Ectodermal cell (in vitro differentiated cells): ENCODE measurements at regions not wholly inside any gene's neighbourhood (a gene's known extent, or its start where the extent isn't known, plus 50 kb on each side); places are given as distances from the start of the nearest gene placed in this dataset.

Experiments used
- H3K27ac ChIP-seq: 2 replicates; pipeline ENCODE4 v1.7.0; 2013; ENCODE audit warnings: mild to moderate bottlenecking, low read depth, low read length; ENCODE audit not compliant: insufficient read depth, poor library complexity, severe bottlenecking
- H3K27me3 ChIP-seq: 2 replicates; pipeline ENCODE4 v1.7.0; 2013; ENCODE audit warnings: mild to moderate bottlenecking, low read length; ENCODE audit not compliant: insufficient read depth, control insufficient read depth, poor library complexity, severe bottlenecking
- H3K36me3 ChIP-seq: one replicate; pipeline ENCODE4 v1.7.0; 2013; ENCODE audit warnings: low read length; ENCODE audit not compliant: control insufficient read depth, insufficient read depth
- H3K4me1 ChIP-seq: one replicate; pipeline ENCODE4 v1.7.0; 2013; ENCODE audit warnings: low read length; ENCODE audit not compliant: control insufficient read depth, insufficient read depth
- H3K4me3 ChIP-seq: 2 replicates; pipeline ENCODE4 v1.7.0; 2013; ENCODE audit warnings: low read depth, low read length, control low read depth; ENCODE audit not compliant: insufficient read depth
- H3K9me3 ChIP-seq: 2 replicates; pipeline ENCODE4 v1.7.0; 2013; ENCODE audit warnings: mild to moderate bottlenecking, low read length, moderate library complexity; ENCODE audit not compliant: control insufficient read depth
- WGBS, 2 experiments: methylation state at CpG; one replicate each; pipeline ENCODE4 v1.1.7; 2013; ENCODE audit warnings: missing lambda C conversion rate in 2 of 2; 5-methylcytosine and 5-hydroxymethylcytosine counted together

DNA sequence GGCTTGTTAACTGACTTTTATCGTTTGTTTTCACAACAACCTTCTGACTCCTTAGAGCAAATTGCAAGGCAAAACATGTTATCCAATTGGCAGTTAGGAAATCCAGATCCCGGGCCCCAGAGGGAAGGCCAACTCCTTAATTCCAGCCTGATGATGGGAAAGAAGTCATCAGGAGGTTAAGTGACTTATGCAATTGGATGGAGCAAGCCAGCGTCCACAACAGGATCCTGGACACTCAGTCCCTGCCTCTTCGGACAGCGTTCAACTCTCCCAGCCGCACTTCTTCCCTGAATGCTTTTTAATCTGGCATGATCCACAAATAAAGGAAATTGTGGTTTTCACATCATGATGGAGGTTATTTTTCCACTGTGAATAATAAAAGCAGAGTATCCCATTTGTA, 310.1 kb downstream of the RAB28 start:
- no peaks in the 10 kb centered on the region for H3K36me3 ChIP-seq
- H3K4me1 ChIP-seq: no peaks in the 10 kb centered on the region
- no peaks in the 10 kb centered on the region for H3K9me3 ChIP-seq
- H3K27me3 ChIP-seq: no peaks in the 10 kb centered on the region
- H3K4me3 ChIP-seq: no peak overlapping the region
- H3K27ac ChIP-seq: no peak overlapping the region
- 94 to 95% methylated on average over 6 of the region's 6 CpGs for WGBS, 2 experiments

GRCh38 chr4:13171292-13172057, 312.7 kb downstream of the RAB28 start:
- Histone ChIP-seq H3K27me3 (no peaks in the 10 kb centered on the region), H3K4me3 (no peak overlapping the region), H3K4me1 (no peaks in the 10 kb centered on the region), H3K9me3 (no peaks in the 10 kb centered on the region), H3K36me3 (no peaks in the 10 kb centered on the region), H3K27ac (no peak overlapping the region)
- 93 to 98% methylated on average over 5 of the region's 5 CpGs for WGBS, 2 experiments

- Histone ChIP-seq H3K27ac (no peak overlapping the region), H3K9me3 (no peaks in the 10 kb centered on the region), H3K27me3 (no peaks in the 10 kb centered on the region), H3K36me3 (no peaks in the 10 kb centered on the region), H3K4me3 (no peak overlapping the region), H3K4me1 (no peaks in the 10 kb centered on the region)
- 93 to 94% methylated on average over 2 to 3 of the region's 3 CpGs for whole genome bisulfite sequencing, 2 experiments
Measured at GRCh38 chr4:13169731-13170525, 314.2 kb downstream of the RAB28 start.

DNA sequence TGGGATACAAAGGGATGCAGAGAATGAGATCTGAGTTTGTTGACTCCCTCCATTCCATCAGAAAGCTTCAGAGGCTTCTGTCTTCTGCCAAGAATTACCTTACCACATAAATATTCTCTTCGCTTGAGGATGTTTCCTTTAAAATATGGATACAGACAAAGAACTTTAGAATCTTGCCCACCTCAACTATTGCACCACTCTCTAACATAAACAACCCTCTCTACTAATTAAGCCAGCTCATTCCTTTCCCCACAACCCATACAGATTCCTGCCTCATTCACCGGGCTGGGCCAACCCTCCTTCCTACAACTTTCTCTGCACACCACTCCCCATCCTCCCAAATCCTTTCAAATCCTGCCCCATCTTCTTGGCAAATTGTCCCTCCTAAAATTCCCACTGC, 315.8 kb downstream of the RAB28 start:
- H3K4me3 ChIP-seq: no peak overlapping the region
- no peaks in the 10 kb centered on the region for H3K9me3 ChIP-seq
- no peaks in the 10 kb centered on the region for H3K4me1 ChIP-seq
- H3K27ac ChIP-seq: no peak overlapping the region
- 87 to 89% methylated on average over 2 of the region's 2 CpGs for WGBS, 2 experiments
- no peaks in the 10 kb centered on the region for H3K27me3 ChIP-seq
- no peaks in the 10 kb centered on the region for H3K36me3 ChIP-seq

DNA sequence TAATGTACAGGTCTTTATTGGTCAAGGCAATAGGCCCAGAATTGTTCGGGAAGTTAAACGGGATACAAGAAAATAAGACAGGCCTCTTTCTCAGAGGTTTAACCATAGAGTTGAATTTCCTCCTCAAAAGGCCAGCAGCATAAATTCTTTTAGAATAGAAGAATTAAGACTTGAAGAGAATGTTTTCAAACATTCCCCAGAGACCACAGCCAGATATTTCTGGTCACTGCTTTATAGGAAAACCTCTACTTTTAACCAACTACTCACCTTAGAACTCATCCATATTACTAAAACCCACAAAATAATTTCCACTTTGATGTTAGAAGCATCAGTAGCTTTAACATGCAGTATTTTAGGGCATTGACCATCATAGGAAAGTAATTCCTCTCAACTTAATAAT, 317.9 kb downstream of the RAB28 start:
- Histone ChIP-seq H3K4me1 (no peaks in the 10 kb centered on the region), H3K27me3 (no peaks in the 10 kb centered on the region), H3K36me3 (no peaks in the 10 kb centered on the region), H3K27ac (no peak overlapping the region), H3K9me3 (no peaks in the 10 kb centered on the region), H3K4me3 (no peak overlapping the region)
- 89 to 100% methylated on average over 2 of the region's 2 CpGs for WGBS, 2 experiments

DNA sequence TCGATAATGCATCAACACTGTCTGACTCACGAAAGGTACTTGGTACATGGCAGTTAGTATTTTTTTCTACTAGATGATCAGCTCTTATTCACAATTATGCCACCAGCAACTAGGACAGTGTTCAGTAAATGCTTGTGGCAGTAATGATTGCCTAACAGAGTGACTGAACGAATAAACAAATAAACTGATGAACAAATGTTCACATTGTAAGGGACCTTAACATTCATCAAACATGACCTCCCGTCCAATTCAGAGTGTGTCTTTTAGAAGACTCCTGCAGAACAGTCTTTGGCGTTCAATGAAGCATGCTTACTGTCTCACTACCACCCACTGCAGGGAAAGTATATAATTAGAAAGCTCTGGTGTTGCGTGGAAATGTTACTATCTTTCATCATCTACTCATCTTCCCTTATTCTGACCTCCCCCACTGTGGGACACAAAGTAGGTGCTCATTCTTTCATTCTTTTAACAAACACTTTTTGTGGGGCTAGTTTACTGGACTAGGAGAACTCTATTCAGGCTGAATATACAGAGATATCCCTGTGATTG, 319.3 kb downstream of the RAB28 start:
- H3K27me3 ChIP-seq: no peaks in the 10 kb centered on the region
- no peaks in the 10 kb centered on the region for H3K4me1 ChIP-seq
- no peak overlapping the region for H3K4me3 ChIP-seq
- no peaks in the 10 kb centered on the region for H3K36me3 ChIP-seq
- 88 to 93% methylated on average over 6 of the region's 6 CpGs for WGBS, 2 experiments
- no peak overlapping the region for H3K27ac ChIP-seq
- no peaks in the 10 kb centered on the region for H3K9me3 ChIP-seq

DNA sequence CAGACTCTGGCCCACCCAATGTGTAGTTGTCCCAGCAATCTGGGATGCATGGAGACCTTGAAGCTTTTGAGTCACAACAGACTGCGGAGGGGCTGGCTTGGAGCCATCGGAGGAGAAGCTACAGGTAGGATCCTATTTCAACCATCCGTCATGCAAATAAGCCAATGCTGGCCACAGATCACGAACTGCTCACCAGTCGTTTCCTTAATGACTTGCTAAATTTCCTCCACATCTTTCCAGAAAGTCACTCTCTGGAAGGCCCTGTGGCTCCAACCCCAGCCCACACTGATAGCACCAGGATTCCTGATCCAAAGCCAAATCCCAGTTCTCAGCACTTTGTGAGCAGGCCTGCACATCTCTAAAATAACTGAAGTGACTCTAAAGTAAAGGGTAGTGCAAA, 321.3 kb downstream of the RAB28 start:
- Histone ChIP-seq H3K4me3 (no peak overlapping the region), H3K9me3 (no peaks in the 10 kb centered on the region), H3K4me1 (no peaks in the 10 kb centered on the region), H3K27ac (no peak overlapping the region), H3K36me3 (no peaks in the 10 kb centered on the region), H3K27me3 (no peaks in the 10 kb centered on the region)
- WGBS, 2 experiments: 73 to 77% methylated on average over 5 of the region's 5 CpGs

GRCh38 chr4:13160920-13161319, 323.2 kb downstream of the RAB28 start:
- WGBS, 2 experiments: 90 to 91% methylated on average over 2 of the region's 2 CpGs
- Histone ChIP-seq H3K9me3 (no peaks in the 10 kb centered on the region), H3K27ac (no peak overlapping the region), H3K36me3 (no peaks in the 10 kb centered on the region), H3K4me1 (no peaks in the 10 kb centered on the region), H3K4me3 (no peak overlapping the region), H3K27me3 (no peaks in the 10 kb centered on the region)

DNA sequence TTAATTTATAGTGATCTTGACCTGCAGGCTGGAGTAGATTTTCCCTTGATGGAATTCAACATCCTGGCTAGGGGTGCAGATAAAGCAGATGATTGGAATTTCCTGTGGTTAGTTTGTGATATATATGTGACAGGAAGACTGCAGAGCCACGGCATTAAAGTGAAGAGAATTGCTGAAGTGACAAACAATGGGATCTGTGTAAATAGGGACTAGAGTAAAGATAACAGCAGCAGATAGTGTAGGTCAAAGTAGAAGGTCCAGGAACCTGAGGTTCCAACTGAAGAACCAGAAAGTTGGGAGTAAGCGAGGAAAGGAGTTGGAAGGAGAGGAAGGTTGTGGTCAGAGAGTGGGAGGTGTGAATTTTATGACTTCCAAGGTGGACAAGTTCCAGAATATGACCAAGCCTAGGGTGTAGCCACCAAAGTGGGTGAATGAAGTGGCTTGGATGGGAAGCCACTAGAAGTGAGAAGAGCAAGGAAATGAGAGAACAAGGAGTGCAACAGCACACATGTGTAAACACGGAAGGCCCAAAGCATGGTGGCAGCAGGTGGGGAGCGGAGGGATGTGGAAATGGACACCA, 325.0 kb downstream of the RAB28 start:
- Histone ChIP-seq H3K27ac (no peak overlapping the region), H3K9me3 (no peaks in the 10 kb centered on the region), H3K4me3 (no peak overlapping the region), H3K4me1 (no peaks in the 10 kb centered on the region), H3K36me3 (no peaks in the 10 kb centered on the region), H3K27me3 (no peaks in the 10 kb centered on the region)
- WGBS, 2 experiments: 96 to 97% methylated on average over 4 of the region's 4 CpGs

GRCh38 chr4:13151194-13151593, 332.9 kb downstream of the RAB28 start:
- H3K4me1 ChIP-seq: no peaks in the 10 kb centered on the region
- H3K27me3 ChIP-seq: no peaks in the 10 kb centered on the region
- no peak overlapping the region for H3K27ac ChIP-seq
- 67 to 73% methylated on average over 7 of the region's 7 CpGs for WGBS, 2 experiments
- no peaks in the 10 kb centered on the region for H3K9me3 ChIP-seq
- no peaks in the 10 kb centered on the region for H3K36me3 ChIP-seq
- no peak overlapping the region for H3K4me3 ChIP-seq
